GDM1 (cell line): ENCODE measurements at regions not wholly inside any gene's neighbourhood (a gene's known extent, or its start where the extent isn't known, plus 50 kb on each side); places are given as distances from the start of the nearest gene placed in this dataset.

Experiments
- DNase-seq: peaks from one replicate; lab custom pipeline; 2025; lab: John Stamatoyannopoulos, UW

GRCh38 chr2:147468349-147468748, 376.5 kb upstream of the ACVR2A start:
- no peak for DNase-seq

- DNase-seq: no peak
These were observed 377.4 kb upstream of the ACVR2A start for GRCh38 chr2:147467441-147467840.

- DNase-seq: no peak
These were observed 380.0 kb upstream of the ACVR2A start for GRCh38 chr2:147464737-147465357.

GRCh38 chr2:147463881-147464520, 380.8 kb upstream of the ACVR2A start:
- no peak for DNase-seq

- DNase-seq: no peak
These were observed 384.7 kb upstream of the ACVR2A start for GRCh38 chr2:147460155-147460554.

GRCh38 chr2:147456779-147457178, 388.1 kb upstream of the ACVR2A start:
- no peak for DNase-seq

- no peak for DNase-seq
These were observed 392.8 kb upstream of the ACVR2A start for GRCh38 chr2:147451902-147452515.

GRCh38 chr2:147450661-147451510, 393.9 kb upstream of the ACVR2A start:
- no peak for DNase-seq

- no peak for DNase-seq
These were observed 395.4 kb upstream of the ACVR2A start for GRCh38 chr2:147449323-147449991.

- DNase-seq: no peak
These were observed 402.0 kb upstream of the ACVR2A start for GRCh38 chr2:147442816-147443215.

GRCh38 chr2:147441182-147441581, 403.6 kb upstream of the ACVR2A start:
- no peak for DNase-seq

- DNase-seq: no peak
These were observed 404.1 kb upstream of the ACVR2A start for GRCh38 chr2:147440734-147441133.

- DNase-seq: no peak
These were observed 404.8 kb upstream of the ACVR2A start for GRCh38 chr2:147439986-147440385.

GRCh38 chr2:147438882-147439281, 405.9 kb upstream of the ACVR2A start:
- DNase-seq: no peak

GRCh38 chr2:147433822-147434221, 411.0 kb upstream of the ACVR2A start:
- no peak for DNase-seq

GRCh38 chr2:147430408-147430807, 414.4 kb upstream of the ACVR2A start:
- DNase-seq: no peak

- DNase-seq: no peak
These were observed 416.6 kb upstream of the ACVR2A start for GRCh38 chr2:147428120-147428747.

- no peak for DNase-seq
These were observed 419.3 kb upstream of the ACVR2A start for GRCh38 chr2:147425437-147426029.

- no peak for DNase-seq
These were observed 420.1 kb upstream of the ACVR2A start for GRCh38 chr2:147424766-147425165.

GRCh38 chr2:147420947-147421675, 423.7 kb upstream of the ACVR2A start:
- DNase-seq: no peak
